IPS-NIHi11 (cell line): ENCODE measurements at regions not wholly inside any gene's neighbourhood (a gene's known extent, or its start where the extent isn't known, plus 50 kb on each side); places are given as distances from the start of the nearest gene placed in this dataset.
"Not testable (repeated sequence)": the region's sequence is repeated elsewhere in the genome, so short reads cannot be mapped to it uniquely, and the experiment has no call there.

Source experiments
- DNase-seq: peaks from one replicate; pipeline ENCODE4 v3.0.0; 2012; ENCODE audit warnings: mixed read lengths, low spot score

GRCh38 chr13:81031996-81032395, 691.1 kb upstream of the SPRY2 start:
- DNase-seq = no peak

GRCh38 chr13:81025091-81025490, 684.2 kb upstream of the SPRY2 start:
- no peak for DNase-seq

- DNase-seq = no peak
Observed at GRCh38 chr13:81021284-81021840, 680.4 kb upstream of the SPRY2 start.

- no peak for DNase-seq
Observed at GRCh38 chr13:81020010-81020409, 679.1 kb upstream of the SPRY2 start.

- DNase-seq = no peak
Observed at GRCh38 chr13:81018936-81019335, 678.0 kb upstream of the SPRY2 start.

- DNase-seq = peak; percentile 42
Observed at GRCh38 chr13:81017513-81018152, 676.7 kb upstream of the SPRY2 start.

GRCh38 chr13:81012031-81012430, 671.1 kb upstream of the SPRY2 start:
- peak; percentile 9 for DNase-seq

- DNase-seq = no peak
Observed at GRCh38 chr13:81001828-81002385, 661.0 kb upstream of the SPRY2 start.

GRCh38 chr13:80998603-80999002, 657.7 kb upstream of the SPRY2 start:
- not testable (repeated sequence) for DNase-seq

GRCh38 chr13:80989747-80990146, 648.8 kb upstream of the SPRY2 start:
- DNase-seq = no peak

- no peak for DNase-seq
Observed at GRCh38 chr13:80989241-80989640, 648.3 kb upstream of the SPRY2 start.

- DNase-seq = no peak
Observed at GRCh38 chr13:80988391-80989151, 647.6 kb upstream of the SPRY2 start.

- DNase-seq = peak; percentile 57
Observed at GRCh38 chr13:80979035-80979641, 638.2 kb upstream of the SPRY2 start.

GRCh38 chr13:80977168-80977567, 636.2 kb upstream of the SPRY2 start:
- no peak for DNase-seq

- no peak for DNase-seq
Observed at GRCh38 chr13:80975903-80976302, 635.0 kb upstream of the SPRY2 start.

GRCh38 chr13:80973721-80974120, 632.8 kb upstream of the SPRY2 start:
- no peak for DNase-seq

- DNase-seq = no peak
Observed at GRCh38 chr13:80972857-80973478, 632.0 kb upstream of the SPRY2 start.

GRCh38 chr13:80965097-80965496, 624.2 kb upstream of the SPRY2 start:
- DNase-seq = no peak

GRCh38 chr13:80962855-80963254, 621.9 kb upstream of the SPRY2 start:
- DNase-seq = no peak

- DNase-seq = no peak
Observed at GRCh38 chr13:80962173-80962572, 621.2 kb upstream of the SPRY2 start.

GRCh38 chr13:80957019-80957655, 616.2 kb upstream of the SPRY2 start:
- DNase-seq = no peak

- no peak for DNase-seq
Observed at GRCh38 chr13:80955501-80955900, 614.6 kb upstream of the SPRY2 start.
